HG03108 (cell line): ENCODE measurements at regions not wholly inside any gene's neighbourhood (a gene's known extent, or its start where the extent isn't known, plus 50 kb on each side); places are given as distances from the start of the nearest gene placed in this dataset.

ENCODE experiments used
- ATAC-seq: cut with Tn5 transposase; IDR thresholded peaks from one replicate; pipeline ENCODE4 v1.9.1; 2021; ENCODE audit warnings: moderate library complexity; ENCODE audit not compliant: unreplicated experiment

GRCh38 chr12:4857472-4858291, 52.0 kb upstream of the KCNA1 start:
- ATAC-seq, result peak; percentile 53

GRCh38 chr12:4858386-4858785, 51.3 kb upstream of the KCNA1 start:
- no peak for ATAC-seq

- no peak for ATAC-seq
These were observed 50.1 kb upstream of the KCNA1 start for GRCh38 chr12:4859478-4860210.
